ENCODE measurements at regions not wholly inside any gene's neighbourhood (a gene's known extent, or its start where the extent isn't known, plus 50 kb on each side); places are given as distances from the start of the nearest gene placed in this dataset.

DNA sequence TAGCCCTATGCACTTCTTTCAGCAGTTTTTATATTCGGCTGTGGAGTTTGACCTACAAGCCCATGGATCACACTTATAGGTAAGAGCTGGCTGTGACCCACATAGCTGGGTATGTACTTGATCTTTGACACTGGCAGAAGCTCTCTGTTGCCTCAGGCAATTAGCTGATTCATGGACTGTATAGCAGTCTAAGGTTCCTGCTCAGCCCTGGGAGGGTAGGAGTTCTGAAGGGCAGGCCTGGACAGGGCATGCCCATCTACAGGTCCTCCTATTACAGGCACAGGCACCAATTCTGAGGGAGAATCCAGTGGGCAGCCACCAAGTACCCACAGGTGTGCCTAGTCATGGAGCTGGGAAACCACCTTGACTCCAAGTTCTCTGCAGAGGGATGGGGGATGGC, 301.8 kb upstream of the GALNT5 start:
- Histone ChIP-seq H3F3A (ENCODE audit: insufficient read depth, low read length, poor library complexity, severe bottlenecking) (no peaks in the 10 kb centered on the region), H3K79me2 (replicated peaks; ENCODE audit: insufficient read depth, low read length) (no peaks in the 10 kb centered on the region), H4K20me1 (ENCODE audit: insufficient read depth) (no peaks in the 10 kb centered on the region), H3K9me3 (ENCODE audit: low read length) (peaks cover 5% of the 10 kb centered on the region), H3K4me2 (ENCODE audit: low read length) (no peak overlapping the region), H3K27ac (ENCODE audit: low read length) (no peak overlapping the region), H3K4me3 (ENCODE audit: low read length) (no peak overlapping the region), H3K27me3 (ENCODE audit: insufficient read depth, low read depth, low read length) (no peaks in the 10 kb centered on the region), H3K9me2 (ENCODE audit: insufficient read depth, low read length) (no peaks in the 10 kb centered on the region), H3K9ac (ENCODE audit: low read length) (no peak overlapping the region), H3K36me3 (ENCODE audit: insufficient read depth, low read length) (no peaks in the 10 kb centered on the region), H2AFZ (ENCODE audit: low read depth, low read length) (no peak overlapping the region)
- TF ChIP-seq, protein P1, sequence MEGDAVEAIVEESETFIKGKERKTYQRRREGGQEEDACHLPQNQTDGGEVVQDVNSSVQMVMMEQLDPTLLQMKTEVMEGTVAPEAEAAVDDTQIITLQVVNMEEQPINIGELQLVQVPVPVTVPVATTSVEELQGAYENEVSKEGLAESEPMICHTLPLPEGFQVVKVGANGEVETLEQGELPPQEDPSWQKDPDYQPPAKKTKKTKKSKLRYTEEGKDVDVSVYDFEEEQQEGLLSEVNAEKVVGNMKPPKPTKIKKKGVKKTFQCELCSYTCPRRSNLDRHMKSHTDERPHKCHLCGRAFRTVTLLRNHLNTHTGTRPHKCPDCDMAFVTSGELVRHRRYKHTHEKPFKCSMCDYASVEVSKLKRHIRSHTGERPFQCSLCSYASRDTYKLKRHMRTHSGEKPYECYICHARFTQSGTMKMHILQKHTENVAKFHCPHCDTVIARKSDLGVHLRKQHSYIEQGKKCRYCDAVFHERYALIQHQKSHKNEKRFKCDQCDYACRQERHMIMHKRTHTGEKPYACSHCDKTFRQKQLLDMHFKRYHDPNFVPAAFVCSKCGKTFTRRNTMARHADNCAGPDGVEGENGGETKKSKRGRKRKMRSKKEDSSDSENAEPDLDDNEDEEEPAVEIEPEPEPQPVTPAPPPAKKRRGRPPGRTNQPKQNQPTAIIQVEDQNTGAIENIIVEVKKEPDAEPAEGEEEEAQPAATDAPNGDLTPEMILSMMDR (IDR thresholded peaks at IDR 0.05; ENCODE audit: poor library complexity, severe bottlenecking) = no peak
- TF ChIP-seq POLR2AphosphoS5 (IDR thresholded peaks at IDR 0.05) (no peak), SMC3 (conservative IDR thresholded peaks at IDR 0.05; ENCODE audit: poor library complexity) (no peak), EZH2 (IDR thresholded peaks at IDR 0.05; ENCODE audit: borderline replicate concordance, insufficient read depth, low read length, poor library complexity, severe bottlenecking) (no peak), TAF1 (IDR thresholded peaks at IDR 0.05; ENCODE audit: low read depth) (no peak), RAD21 (conservative IDR thresholded peaks at IDR 0.05) (no peak), EP300 (conservative IDR thresholded peaks at IDR 0.05; ENCODE audit: poor library complexity, severe bottlenecking) (no peak), MXI1 (conservative IDR thresholded peaks at IDR 0.05; ENCODE audit: poor library complexity, severe bottlenecking) (no peak)
- TF ChIP-seq, protein P2, sequence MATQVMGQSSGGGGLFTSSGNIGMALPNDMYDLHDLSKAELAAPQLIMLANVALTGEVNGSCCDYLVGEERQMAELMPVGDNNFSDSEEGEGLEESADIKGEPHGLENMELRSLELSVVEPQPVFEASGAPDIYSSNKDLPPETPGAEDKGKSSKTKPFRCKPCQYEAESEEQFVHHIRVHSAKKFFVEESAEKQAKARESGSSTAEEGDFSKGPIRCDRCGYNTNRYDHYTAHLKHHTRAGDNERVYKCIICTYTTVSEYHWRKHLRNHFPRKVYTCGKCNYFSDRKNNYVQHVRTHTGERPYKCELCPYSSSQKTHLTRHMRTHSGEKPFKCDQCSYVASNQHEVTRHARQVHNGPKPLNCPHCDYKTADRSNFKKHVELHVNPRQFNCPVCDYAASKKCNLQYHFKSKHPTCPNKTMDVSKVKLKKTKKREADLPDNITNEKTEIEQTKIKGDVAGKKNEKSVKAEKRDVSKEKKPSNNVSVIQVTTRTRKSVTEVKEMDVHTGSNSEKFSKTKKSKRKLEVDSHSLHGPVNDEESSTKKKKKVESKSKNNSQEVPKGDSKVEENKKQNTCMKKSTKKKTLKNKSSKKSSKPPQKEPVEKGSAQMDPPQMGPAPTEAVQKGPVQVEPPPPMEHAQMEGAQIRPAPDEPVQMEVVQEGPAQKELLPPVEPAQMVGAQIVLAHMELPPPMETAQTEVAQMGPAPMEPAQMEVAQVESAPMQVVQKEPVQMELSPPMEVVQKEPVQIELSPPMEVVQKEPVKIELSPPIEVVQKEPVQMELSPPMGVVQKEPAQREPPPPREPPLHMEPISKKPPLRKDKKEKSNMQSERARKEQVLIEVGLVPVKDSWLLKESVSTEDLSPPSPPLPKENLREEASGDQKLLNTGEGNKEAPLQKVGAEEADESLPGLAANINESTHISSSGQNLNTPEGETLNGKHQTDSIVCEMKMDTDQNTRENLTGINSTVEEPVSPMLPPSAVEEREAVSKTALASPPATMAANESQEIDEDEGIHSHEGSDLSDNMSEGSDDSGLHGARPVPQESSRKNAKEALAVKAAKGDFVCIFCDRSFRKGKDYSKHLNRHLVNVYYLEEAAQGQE (IDR thresholded peaks at IDR 0.05; ENCODE audit: borderline replicate concordance) = no peak

DNA sequence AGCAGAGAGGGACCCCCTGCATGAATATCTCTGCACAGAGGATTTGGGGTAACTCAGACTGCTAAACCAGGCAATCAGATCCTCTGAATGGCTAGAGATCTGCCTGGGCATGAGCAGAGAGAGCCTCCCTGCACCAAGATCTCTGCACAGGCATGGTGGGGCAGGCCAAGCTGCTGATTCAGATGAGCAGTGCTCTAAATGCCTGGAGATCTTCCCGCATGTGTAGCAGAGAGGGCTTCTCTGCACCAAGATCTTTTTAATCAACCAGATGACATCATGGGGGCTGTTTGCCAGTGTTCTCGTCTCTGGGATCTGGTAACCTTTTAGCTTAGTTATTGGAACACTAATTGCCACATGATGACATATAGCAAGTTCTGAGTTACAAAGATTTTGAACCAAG, 301.3 kb upstream of the GALNT5 start:
- peaks cover 5% of the 10 kb centered on the region for H3K9me3 ChIP-seq (ENCODE audit: low read length)
- no peaks in the 10 kb centered on the region for H3K79me2 ChIP-seq (replicated peaks; ENCODE audit: insufficient read depth, low read length)
- H3K27ac ChIP-seq (ENCODE audit: low read length) = no peak overlapping the region
- no peak overlapping the region for H3K9ac ChIP-seq (ENCODE audit: low read length)
- no peak overlapping the region for H3K4me3 ChIP-seq (ENCODE audit: low read length)
- TF ChIP-seq EZH2 (IDR thresholded peaks at IDR 0.05; ENCODE audit: borderline replicate concordance, insufficient read depth, low read length, poor library complexity, severe bottlenecking) = no peak
- H3K27me3 ChIP-seq (ENCODE audit: insufficient read depth, low read depth, low read length) = no peaks in the 10 kb centered on the region
- no peaks in the 10 kb centered on the region for H3F3A ChIP-seq (ENCODE audit: insufficient read depth, low read length, poor library complexity, severe bottlenecking)
- no peaks in the 10 kb centered on the region for H3K9me2 ChIP-seq (ENCODE audit: insufficient read depth, low read length)
- no peaks in the 10 kb centered on the region for H4K20me1 ChIP-seq (ENCODE audit: insufficient read depth)
- H2AFZ ChIP-seq (ENCODE audit: low read depth, low read length) = no peak overlapping the region
- H3K36me3 ChIP-seq (ENCODE audit: insufficient read depth, low read length) = no peaks in the 10 kb centered on the region
- H3K4me2 ChIP-seq (ENCODE audit: low read length) = no peak overlapping the region

DNA sequence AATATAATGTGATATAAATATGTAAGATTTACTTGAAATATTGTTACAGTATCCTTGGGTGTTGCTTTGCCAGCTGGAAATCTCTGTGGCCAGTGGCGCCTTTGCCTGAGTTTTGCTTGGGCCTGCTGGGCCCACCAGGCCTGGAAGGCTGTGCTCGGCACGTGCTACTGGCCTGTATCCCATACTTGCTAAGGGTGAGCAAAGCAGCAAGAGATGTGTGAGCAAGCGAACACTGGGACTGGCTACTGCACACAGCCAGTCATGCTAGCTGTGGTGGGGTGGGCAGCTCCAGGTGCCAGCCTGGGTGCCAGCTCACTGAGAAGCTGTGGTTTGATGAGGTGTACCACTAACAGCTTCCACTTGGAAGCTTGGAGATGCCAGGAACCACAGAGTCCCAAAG, 299.1 kb upstream of the GALNT5 start:
- Histone ChIP-seq H3K9me2 (ENCODE audit: insufficient read depth, low read length) (no peaks in the 10 kb centered on the region), H3K9me3 (ENCODE audit: low read length) (peaks cover 5% of the 10 kb centered on the region), H2AFZ (ENCODE audit: low read depth, low read length) (no peak overlapping the region), H3K79me2 (replicated peaks; ENCODE audit: insufficient read depth, low read length) (no peaks in the 10 kb centered on the region), H3K4me3 (ENCODE audit: low read length) (no peak overlapping the region), H3K27ac (ENCODE audit: low read length) (no peak overlapping the region), H3F3A (ENCODE audit: insufficient read depth, low read length, poor library complexity, severe bottlenecking) (no peaks in the 10 kb centered on the region), H3K27me3 (ENCODE audit: insufficient read depth, low read depth, low read length) (no peaks in the 10 kb centered on the region), H3K36me3 (ENCODE audit: insufficient read depth, low read length) (no peaks in the 10 kb centered on the region), H3K9ac (ENCODE audit: low read length) (no peak overlapping the region), H4K20me1 (ENCODE audit: insufficient read depth) (no peaks in the 10 kb centered on the region), H3K4me2 (ENCODE audit: low read length) (no peak overlapping the region)
- no peak for TF ChIP-seq MXI1 (conservative IDR thresholded peaks at IDR 0.05; ENCODE audit: poor library complexity, severe bottlenecking)
- TF ChIP-seq, protein P1 (IDR thresholded peaks at IDR 0.05; ENCODE audit: poor library complexity, severe bottlenecking) = no peak
- no peak for TF ChIP-seq EZH2 (IDR thresholded peaks at IDR 0.05; ENCODE audit: borderline replicate concordance, insufficient read depth, low read length, poor library complexity, severe bottlenecking)
- TF ChIP-seq POLR2AphosphoS5 (IDR thresholded peaks at IDR 0.05) = no peak
- no peak for TF ChIP-seq TAF1 (IDR thresholded peaks at IDR 0.05; ENCODE audit: low read depth)
- no peak for TF ChIP-seq RAD21 (conservative IDR thresholded peaks at IDR 0.05)
- TF ChIP-seq, protein P2 (IDR thresholded peaks at IDR 0.05; ENCODE audit: borderline replicate concordance) = no peak
- TF ChIP-seq SMC3 (conservative IDR thresholded peaks at IDR 0.05; ENCODE audit: poor library complexity) = no peak
